ENCODE measurements at regions not wholly inside any gene's neighbourhood (a gene's known extent, or its start where the extent isn't known, plus 50 kb on each side); places are given as distances from the start of the nearest gene placed in this dataset.

- TF ChIP-seq EZH2 (IDR thresholded peaks at IDR 0.05; ENCODE audit: borderline replicate concordance) (no peak), EZH2phosphoT487 (IDR thresholded peaks at IDR 0.05; ENCODE audit: low read depth, severe bottlenecking, unreplicated experiment) (no peak), CTCF (IDR thresholded peaks at IDR 0.05; ENCODE audit: poor library complexity) (no peak)
- no peaks in the 10 kb centered on the region for H3K9me3 ChIP-seq (ENCODE audit: low read depth)
- H2AFZ ChIP-seq = no peak overlapping the region
- no peak overlapping the region for H3K27ac ChIP-seq
- H3K36me3 ChIP-seq (replicated peaks; ENCODE audit: insufficient read depth, low read depth) = no peaks in the 10 kb centered on the region
- no peak for DNase-seq (ENCODE audit: low spot score)
- no peaks in the 10 kb centered on the region for H3K9me2 ChIP-seq (replicated peaks; ENCODE audit: insufficient read depth)
- no peaks in the 10 kb centered on the region for H3K27me3 ChIP-seq
- H4K20me1 ChIP-seq (ENCODE audit: insufficient read depth, poor library complexity, severe bottlenecking) = no peaks in the 10 kb centered on the region
- no peaks in the 10 kb centered on the region for H3K79me2 ChIP-seq
- H3K4me1 ChIP-seq (ENCODE audit: insufficient read depth) = no peaks in the 10 kb centered on the region
- WGBS (ENCODE audit: low lambda C conversion rate, missing lambda C conversion rate) = 89% methylated on average over 6 of the region's 6 CpGs
- H3K4me3 ChIP-seq = no peak overlapping the region
- no peak overlapping the region for H3K4me2 ChIP-seq
These were observed 159.8 kb downstream of the RPAP3 start for GRCh38 chr12:47545938-47546609.

GRCh38 chr12:47534695-47535094 lies 171.1 kb downstream of the RPAP3 start:
- Histone ChIP-seq H4K20me1 (ENCODE audit: insufficient read depth, poor library complexity, severe bottlenecking) (no peaks in the 10 kb centered on the region), H3K4me1 (ENCODE audit: insufficient read depth) (no peaks in the 10 kb centered on the region), H2AFZ (no peak overlapping the region), H3K27ac (no peak overlapping the region), H3K27me3 (no peaks in the 10 kb centered on the region), H3K9me2 (replicated peaks; ENCODE audit: insufficient read depth) (no peaks in the 10 kb centered on the region), H3K4me2 (no peak overlapping the region), H3K4me3 (no peak overlapping the region), H3K36me3 (replicated peaks; ENCODE audit: insufficient read depth, low read depth) (no peaks in the 10 kb centered on the region), H3K9me3 (ENCODE audit: low read depth) (peaks cover 5% of the 10 kb centered on the region), H3K79me2 (no peaks in the 10 kb centered on the region)
- WGBS (ENCODE audit: low lambda C conversion rate, missing lambda C conversion rate) = 36% methylated on average over 2 of the region's 2 CpGs
- DNase-seq (ENCODE audit: low spot score) = peak; percentile 23
- TF ChIP-seq EZH2 (IDR thresholded peaks at IDR 0.05; ENCODE audit: borderline replicate concordance) = no peak
- no peak for TF ChIP-seq CTCF (IDR thresholded peaks at IDR 0.05; ENCODE audit: poor library complexity)
- no peak for TF ChIP-seq EZH2phosphoT487 (IDR thresholded peaks at IDR 0.05; ENCODE audit: low read depth, severe bottlenecking, unreplicated experiment)

- no peaks in the 10 kb centered on the region for H4K20me1 ChIP-seq (ENCODE audit: insufficient read depth, poor library complexity, severe bottlenecking)
- no peak overlapping the region for H3K27ac ChIP-seq
- DNase-seq (ENCODE audit: low spot score) = no peak
- peaks cover 5% of the 10 kb centered on the region for H3K9me3 ChIP-seq (ENCODE audit: low read depth)
- H3K4me2 ChIP-seq = no peak overlapping the region
- no peaks in the 10 kb centered on the region for H3K79me2 ChIP-seq
- no peaks in the 10 kb centered on the region for H3K9me2 ChIP-seq (replicated peaks; ENCODE audit: insufficient read depth)
- H3K4me3 ChIP-seq = no peak overlapping the region
- H3K36me3 ChIP-seq (replicated peaks; ENCODE audit: insufficient read depth, low read depth) = no peaks in the 10 kb centered on the region
- TF ChIP-seq CTCF (IDR thresholded peaks at IDR 0.05; ENCODE audit: poor library complexity) (no peak), EZH2phosphoT487 (IDR thresholded peaks at IDR 0.05; ENCODE audit: low read depth, severe bottlenecking, unreplicated experiment) (no peak), EZH2 (IDR thresholded peaks at IDR 0.05; ENCODE audit: borderline replicate concordance) (no peak)
- no peaks in the 10 kb centered on the region for H3K4me1 ChIP-seq (ENCODE audit: insufficient read depth)
- no peaks in the 10 kb centered on the region for H3K27me3 ChIP-seq
- H2AFZ ChIP-seq = no peak overlapping the region
These were observed 175.8 kb downstream of the RPAP3 start for GRCh38 chr12:47530050-47530449.
